ENCODE measurements at regions not wholly inside any gene's neighbourhood (a gene's known extent, or its start where the extent isn't known, plus 50 kb on each side); places are given as distances from the start of the nearest gene placed in this dataset.

GRCh38 chr2:136209561-136210454 is 91.9 kb upstream of the CXCR4 start:
- Mint-ChIP-seq H3K27ac (no peak overlapping the region), H3K36me3 (peaks cover 3% of the 10 kb centered on the region), H3K9me3 (peaks cover 0 to 10% (median 5%) of the 10 kb centered on the region in 3 donors), H3K4me1 (peaks cover 48 to 57% (median 52%) of the 10 kb centered on the region in 3 donors), H3K27me3 (no peaks in the 10 kb centered on the region), H3K4me3 (no peak overlapping the region)
- H3K27me3 ChIP-seq (replicated peaks in 1 of 2; ENCODE audit: control insufficient read depth in 2 of 2, extremely low read depth in 1 of 2, insufficient read depth in 2 of 2, low read length in 1 of 2), result no peaks in the 10 kb centered on the region
- no peak overlapping the region for H3K4me3 ChIP-seq (ENCODE audit: control insufficient read depth in 1 of 2, extremely low read depth in 1 of 2, low read length in 1 of 2)
- no peaks in the 10 kb centered on the region for H3K36me3 ChIP-seq (ENCODE audit: control insufficient read depth in 2 of 2, extremely low read depth in 1 of 2, insufficient read depth in 1 of 2, low read length in 1 of 2)
- H3K27ac ChIP-seq (ENCODE audit: low read length), result no peak overlapping the region
- ATAC-seq (replicated peaks in 1 of 4), result no peak
- ChIA-PET CTCF (interaction anchor here in 1 of 2 donors (0.7 kb wide), 1 partner anchor 41 kb away, joined by 3 read pairs; no protein-coding TSS in a partner anchor), POLR2A (no interaction called here)
- peaks cover 10 to 28% of the 10 kb centered on the region in 2 experiments for H3K4me1 ChIP-seq (ENCODE audit: control insufficient read depth in 1 of 2, extremely low read depth in 1 of 2, insufficient read depth in 2 of 2, low read length in 2 of 2)
- no peak for DNase-seq
- H3K9me3 ChIP-seq, result no peaks in the 10 kb centered on the region
- WGBS (ENCODE audit: insufficient coverage), result no CpG with 5 or more reads among the region's 3 CpGs

DNA sequence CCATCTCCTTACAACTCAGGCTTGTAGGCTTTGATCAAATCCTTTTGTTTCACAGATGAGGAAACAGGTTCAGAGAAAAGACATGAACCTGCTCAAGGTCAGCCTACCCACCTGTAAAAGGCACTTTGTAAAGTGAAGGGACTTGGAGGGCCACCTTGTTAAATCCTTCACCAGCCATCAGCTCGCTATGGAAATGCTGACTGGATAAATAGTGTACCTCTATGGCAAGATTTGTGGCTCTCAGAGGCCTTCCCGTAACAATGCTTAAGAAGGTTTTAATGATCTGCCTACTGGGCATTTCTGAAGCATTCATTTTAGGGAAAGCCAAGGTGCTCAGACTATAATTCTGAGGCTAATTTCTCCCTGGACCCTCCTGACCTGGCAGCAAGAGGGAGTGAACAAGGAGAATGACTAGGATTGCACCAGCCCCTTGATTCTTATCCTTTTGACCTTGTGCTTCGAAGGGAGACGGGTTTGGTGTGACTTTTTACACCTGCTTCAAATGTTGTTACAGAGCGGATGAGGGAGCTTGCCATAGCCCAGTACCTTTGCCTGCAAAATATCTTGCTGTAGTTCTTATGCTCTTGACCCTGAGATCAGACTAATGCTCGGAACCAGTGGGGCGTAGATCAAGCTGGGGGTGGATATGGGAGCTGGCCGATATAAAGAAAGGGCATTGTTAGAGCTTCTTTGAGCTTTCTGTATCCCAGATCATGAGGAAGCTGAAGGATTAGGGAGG is 90.9 kb upstream of the CXCR4 start:
- 95% methylated on average over 8 of the region's 8 CpGs for WGBS (ENCODE audit: insufficient coverage)
- no peaks in the 10 kb centered on the region for H3K9me3 ChIP-seq
- peak overlapping the region in 1 of 2 donors; percentile 0 for H3K27ac Mint-ChIP-seq
- no peak for ATAC-seq (replicated peaks in 1 of 4)
- H3K36me3 ChIP-seq (ENCODE audit: control insufficient read depth in 2 of 2, extremely low read depth in 1 of 2, insufficient read depth in 1 of 2, low read length in 1 of 2), result no peaks in the 10 kb centered on the region
- H3K4me1 ChIP-seq (ENCODE audit: control insufficient read depth in 1 of 2, extremely low read depth in 1 of 2, insufficient read depth in 2 of 2, low read length in 2 of 2), result peaks cover 10 to 28% of the 10 kb centered on the region in 2 experiments
- ChIA-PET POLR2A (no interaction called here), CTCF (interaction anchor here in 1 of 2 donors (1.5 kb wide), 1 partner anchor 295 kb away, joined by 4 read pairs; no protein-coding TSS in a partner anchor)
- H3K36me3 Mint-ChIP-seq, result peaks cover 7% of the 10 kb centered on the region
- no peaks in the 10 kb centered on the region for H3K27me3 ChIP-seq (replicated peaks in 1 of 2; ENCODE audit: control insufficient read depth in 2 of 2, extremely low read depth in 1 of 2, insufficient read depth in 2 of 2, low read length in 1 of 2)
- no peaks in the 10 kb centered on the region for H3K27me3 Mint-ChIP-seq
- H3K4me3 ChIP-seq (ENCODE audit: control insufficient read depth in 1 of 2, extremely low read depth in 1 of 2, low read length in 1 of 2), result no peak overlapping the region
- no peak for DNase-seq
- peaks cover 0 to 10% (median 5%) of the 10 kb centered on the region in 3 donors for H3K9me3 Mint-ChIP-seq
- no peak overlapping the region for H3K27ac ChIP-seq (ENCODE audit: low read length)
- no peak overlapping the region for H3K4me3 Mint-ChIP-seq
- H3K4me1 Mint-ChIP-seq, result peaks cover 46 to 51% (median 50%) of the 10 kb centered on the region in 3 donors

DNA sequence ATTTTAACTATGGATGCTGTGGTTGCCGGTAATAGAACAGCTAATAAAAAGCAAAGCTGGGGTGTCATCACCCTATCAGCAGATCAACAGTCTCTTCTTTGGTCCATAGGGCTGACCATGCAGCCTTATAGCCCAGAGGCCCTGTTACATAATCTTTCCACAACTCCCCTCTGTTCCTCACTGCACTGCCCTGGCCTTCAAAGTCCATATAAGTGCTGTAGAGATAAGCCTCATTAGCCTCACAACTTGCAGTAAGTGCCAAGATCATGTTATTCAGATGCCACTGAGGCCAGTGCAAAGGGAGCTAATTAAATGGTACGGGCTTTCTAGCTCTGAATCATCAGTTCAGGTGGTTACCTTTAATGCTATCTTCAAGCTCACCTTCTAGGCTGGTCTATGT is 89.7 kb upstream of the CXCR4 start:
- Histone ChIP-seq H3K27ac (ENCODE audit: low read length) (no peak overlapping the region), H3K27me3 (replicated peaks in 1 of 2; ENCODE audit: control insufficient read depth in 2 of 2, extremely low read depth in 1 of 2, insufficient read depth in 2 of 2, low read length in 1 of 2) (no peaks in the 10 kb centered on the region), H3K36me3 (ENCODE audit: control insufficient read depth in 2 of 2, extremely low read depth in 1 of 2, insufficient read depth in 1 of 2, low read length in 1 of 2) (no peaks in the 10 kb centered on the region), H3K4me1 (ENCODE audit: control insufficient read depth in 1 of 2, extremely low read depth in 1 of 2, insufficient read depth in 2 of 2, low read length in 2 of 2) (peaks cover 6 to 23% of the 10 kb centered on the region in 2 experiments), H3K4me3 (ENCODE audit: control insufficient read depth in 1 of 2, extremely low read depth in 1 of 2, low read length in 1 of 2) (no peak overlapping the region), H3K9me3 (no peaks in the 10 kb centered on the region)
- no peak overlapping the region for H3K4me3 Mint-ChIP-seq
- H3K4me1 Mint-ChIP-seq, result peaks cover 34 to 39% (median 38%) of the 10 kb centered on the region in 3 donors
- ChIA-PET CTCF (interaction anchor here in 1 of 2 donors (1.5 kb wide), 1 partner anchor 294 kb away, joined by 4 read pairs; no protein-coding TSS in a partner anchor), POLR2A (interaction anchor here in 1 of 2 donors (0.6 kb wide), 1 partner anchor 91 kb away, joined by 3 read pairs; no protein-coding TSS in a partner anchor)
- H3K36me3 Mint-ChIP-seq, result peaks cover 7% of the 10 kb centered on the region
- no peak overlapping the region for H3K27ac Mint-ChIP-seq
- DNase-seq, result no peak
- WGBS (ENCODE audit: insufficient coverage), result 100% methylated on average over 1 of the region's 2 CpGs
- no peak for ATAC-seq (replicated peaks in 1 of 4)
- H3K27me3 Mint-ChIP-seq, result no peaks in the 10 kb centered on the region
- H3K9me3 Mint-ChIP-seq, result peaks cover 0 to 10% (median 5%) of the 10 kb centered on the region in 3 donors

- Histone ChIP-seq H3K4me1 (ENCODE audit: control insufficient read depth in 1 of 2, extremely low read depth in 1 of 2, insufficient read depth in 2 of 2, low read length in 2 of 2) (peaks cover under 1 to 17% of the 10 kb centered on the region in 2 experiments), H3K27me3 (replicated peaks in 1 of 2; ENCODE audit: control insufficient read depth in 2 of 2, extremely low read depth in 1 of 2, insufficient read depth in 2 of 2, low read length in 1 of 2) (no peaks in the 10 kb centered on the region), H3K4me3 (ENCODE audit: control insufficient read depth in 1 of 2, extremely low read depth in 1 of 2, low read length in 1 of 2) (no peak overlapping the region), H3K36me3 (ENCODE audit: control insufficient read depth in 2 of 2, extremely low read depth in 1 of 2, insufficient read depth in 1 of 2, low read length in 1 of 2) (no peaks in the 10 kb centered on the region), H3K27ac (ENCODE audit: low read length) (no peak overlapping the region), H3K9me3 (no peaks in the 10 kb centered on the region)
- no peak overlapping the region for H3K4me3 Mint-ChIP-seq
- peak in 2 of 35 experiments; percentile 20 to 36 for DNase-seq
- ATAC-seq (replicated peaks in 1 of 4), result peak in 2 of 4 experiments; percentile 19 to 74
- ChIA-PET CTCF (interaction anchor here in 1 of 2 donors (0.6 to 1.5 kb wide), 2 partner anchors 192 to 293 kb away, joined by 4 read pairs; no protein-coding TSS in a partner anchor), POLR2A (interaction anchor here in 1 of 2 donors (0.6 kb wide), 1 partner anchor 91 kb away, joined by 3 read pairs; no protein-coding TSS in a partner anchor)
- no CpG with 5 or more reads among the region's 4 CpGs for WGBS (ENCODE audit: insufficient coverage)
- H3K4me1 Mint-ChIP-seq, result peaks cover 29 to 34% (median 32%) of the 10 kb centered on the region in 3 donors
- peaks cover 0 to 10% (median 5%) of the 10 kb centered on the region in 3 donors for H3K9me3 Mint-ChIP-seq
- no peaks in the 10 kb centered on the region for H3K27me3 Mint-ChIP-seq
- peak overlapping the region in 1 of 2 donors; percentile 32 for H3K27ac Mint-ChIP-seq
- H3K36me3 Mint-ChIP-seq, result peaks cover 7% of the 10 kb centered on the region
These were observed 89.2 kb upstream of the CXCR4 start for GRCh38 chr2:136207030-136207623.

- 60% methylated on average over 5 of the region's 7 CpGs for WGBS (ENCODE audit: insufficient coverage)
- H3K36me3 Mint-ChIP-seq, result peaks cover 7% of the 10 kb centered on the region
These were observed 88.7 kb upstream of the CXCR4 start for GRCh38 chr2:136206613-136207012.

More at GRCh38 chr2:136206613-136207012, 88.7 kb upstream of the CXCR4 start:
- CTCF ChIA-PET, result interaction anchor here in 1 of 2 donors (0.6 kb wide), 1 partner anchor 191 kb away, joined by 4 read pairs; no protein-coding TSS in a partner anchor
- POLR2A ChIA-PET, result no interaction called here
- H3K9me3 ChIP-seq, result no peaks in the 10 kb centered on the region
- Mint-ChIP-seq H3K27me3 (no peaks in the 10 kb centered on the region), H3K4me3 (no peak overlapping the region), H3K27ac (peak overlapping the region in 1 of 2 donors; percentile 32), H3K9me3 (peaks cover 0 to 10% (median 5%) of the 10 kb centered on the region in 3 donors), H3K4me1 (peaks cover 24 to 29% (median 27%) of the 10 kb centered on the region in 3 donors)
- ATAC-seq (replicated peaks in 1 of 4) (peak in 2 of 4 experiments; percentile 12 to 24), DNase-seq (peak in 1 of 35 experiments; percentile 31)
- peaks cover 0 to 12% of the 10 kb centered on the region in 2 experiments for H3K4me1 ChIP-seq (ENCODE audit: control insufficient read depth in 1 of 2, extremely low read depth in 1 of 2, insufficient read depth in 2 of 2, low read length in 2 of 2)
- H3K4me3 ChIP-seq (ENCODE audit: control insufficient read depth in 1 of 2, extremely low read depth in 1 of 2, low read length in 1 of 2), result no peak overlapping the region
- H3K27me3 ChIP-seq (replicated peaks in 1 of 2; ENCODE audit: control insufficient read depth in 2 of 2, extremely low read depth in 1 of 2, insufficient read depth in 2 of 2, low read length in 1 of 2), result no peaks in the 10 kb centered on the region
- H3K36me3 ChIP-seq (ENCODE audit: control insufficient read depth in 2 of 2, extremely low read depth in 1 of 2, insufficient read depth in 1 of 2, low read length in 1 of 2), result no peaks in the 10 kb centered on the region
- no peak overlapping the region for H3K27ac ChIP-seq (ENCODE audit: low read length)

All from T-cell (primary cell).